Activated CD4-positive, CD25-positive, alpha-beta regulatory T cell treated with anti-CD3 and anti-CD28 coated beads, Interleukin-2, amount 50 U/mL, for 72 hours (primary cell): ENCODE measurements at regions not wholly inside any gene's neighbourhood (a gene's known extent, or its start where the extent isn't known, plus 50 kb on each side); places are given as distances from the start of the nearest gene placed in this dataset.

Experiments used
- DNase-seq: peaks from one replicate; pipeline ENCODE4 v3.0.0; 2021

GRCh38 chr9:121550041-121550440 lies 50.4 kb upstream of the GGTA1 start:
- DNase-seq = no peak

GRCh38 chr9:121550569-121551512 lies 51.2 kb upstream of the GGTA1 start:
- peak; percentile 79 for DNase-seq

GRCh38 chr9:121551985-121552753 lies 52.5 kb upstream of the GGTA1 start:
- DNase-seq = no peak

GRCh38 chr9:121556082-121556481 lies 56.4 kb upstream of the GGTA1 start:
- DNase-seq = no peak

GRCh38 chr9:121556580-121556979 lies 56.9 kb upstream of the GGTA1 start:
- no peak for DNase-seq

GRCh38 chr9:121557581-121558447 lies 58.2 kb upstream of the GGTA1 start:
- DNase-seq = no peak

- DNase-seq = no peak
Observed at GRCh38 chr9:121558473-121558872, 58.8 kb upstream of the GGTA1 start.

GRCh38 chr9:121559183-121559582 lies 59.5 kb upstream of the GGTA1 start:
- no peak for DNase-seq

GRCh38 chr9:121560921-121561320 lies 61.3 kb upstream of the GGTA1 start:
- DNase-seq = no peak

GRCh38 chr9:121561385-121562222 lies 62.0 kb upstream of the GGTA1 start:
- DNase-seq = no peak

- DNase-seq = no peak
Observed at GRCh38 chr9:121562301-121562700, 62.7 kb upstream of the GGTA1 start.

GRCh38 chr9:121563425-121563824 lies 63.8 kb upstream of the GGTA1 start:
- DNase-seq = no peak

GRCh38 chr9:121563881-121564460 lies 64.3 kb upstream of the GGTA1 start:
- no peak for DNase-seq

GRCh38 chr9:121564504-121565260 lies 65.0 kb upstream of the GGTA1 start:
- DNase-seq = no peak

GRCh38 chr9:121566481-121567465 lies 67.1 kb upstream of the GGTA1 start:
- no peak for DNase-seq

GRCh38 chr9:121567500-121568342 lies 68.1 kb upstream of the GGTA1 start:
- DNase-seq = no peak

- no peak for DNase-seq
Observed at GRCh38 chr9:121568343-121569265, 69.0 kb upstream of the GGTA1 start.
